GM18858 (cell line): ENCODE measurements at regions not wholly inside any gene's neighbourhood (a gene's known extent, or its start where the extent isn't known, plus 50 kb on each side); places are given as distances from the start of the nearest gene placed in this dataset.
"Not testable (repeated sequence)": the region's sequence is repeated elsewhere in the genome, so short reads cannot be mapped to it uniquely, and the experiment has no call there.

Experiments
- ATAC-seq: cut with Tn5 transposase; IDR thresholded peaks from one replicate; pipeline ENCODE4 v1.9.1; 2021; ENCODE audit not compliant: unreplicated experiment

DNA sequence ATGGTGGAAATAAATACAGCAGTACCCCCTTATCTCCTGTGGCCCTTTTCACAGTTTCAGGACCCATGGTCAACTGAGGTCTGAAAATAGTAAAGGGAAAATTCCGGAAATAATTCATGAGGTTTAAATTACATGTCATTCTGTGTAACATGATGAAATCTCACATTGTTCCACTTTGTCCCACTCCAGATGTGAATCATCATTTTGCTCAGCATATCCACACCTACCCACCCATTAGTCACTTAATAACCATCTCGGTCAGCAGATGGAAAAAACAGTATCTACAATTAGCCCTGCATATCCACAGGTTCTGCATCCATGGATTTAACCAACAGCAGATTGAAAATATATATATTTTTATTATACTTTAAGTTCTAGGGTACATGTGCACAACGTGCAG, 86.9 kb upstream of the GORAB start:
- no peak for ATAC-seq

GRCh38 chr1:170448661-170449158, 83.3 kb upstream of the GORAB start:
- ATAC-seq, result no peak

GRCh38 chr1:170457325-170458050, 74.5 kb upstream of the GORAB start:
- not testable (repeated sequence) for ATAC-seq

DNA sequence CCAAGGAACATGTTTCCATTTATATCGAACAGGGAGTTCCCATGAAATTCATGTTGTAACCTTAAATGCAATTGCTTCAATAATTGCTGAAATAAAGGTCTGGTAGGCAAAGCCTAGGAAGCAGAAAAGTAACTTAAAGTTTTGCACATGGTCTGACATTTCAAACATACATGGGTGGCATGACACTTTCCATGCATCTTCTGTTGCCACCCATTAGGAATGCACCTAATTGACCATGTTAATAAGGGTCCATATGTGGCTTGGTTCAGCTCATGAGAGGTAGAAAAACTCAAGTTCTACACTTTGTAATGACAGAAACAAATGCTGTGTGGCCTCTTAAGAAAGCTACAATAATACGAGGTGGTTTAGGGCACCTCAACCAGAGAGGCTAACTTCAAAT, 72.0 kb upstream of the GORAB start:
- no peak for ATAC-seq

GRCh38 chr1:170460414-170461155, 71.4 kb upstream of the GORAB start:
- no peak for ATAC-seq

DNA sequence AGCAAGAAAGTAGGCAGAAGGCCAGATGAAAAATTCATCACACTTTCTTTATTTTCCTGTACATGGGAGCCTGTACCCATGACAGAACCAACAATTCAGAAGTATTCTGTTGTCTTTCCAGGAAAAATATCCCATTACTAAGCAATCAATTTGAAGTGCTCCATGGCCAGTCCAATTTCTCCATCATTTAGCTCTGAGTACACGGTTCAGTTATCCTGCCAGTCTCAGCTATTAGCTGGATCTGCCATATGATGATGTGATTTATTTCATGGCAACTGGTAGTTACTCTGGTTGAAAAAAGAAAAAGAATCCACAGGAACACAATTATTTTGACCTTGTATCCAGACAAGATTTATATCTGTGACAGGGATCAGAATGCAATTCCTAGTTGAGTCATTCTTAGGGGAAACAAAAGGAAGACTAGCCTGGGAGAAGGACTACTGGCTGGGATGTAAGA, 70.6 kb upstream of the GORAB start:
- no peak for ATAC-seq

- no peak for ATAC-seq
These were observed 70.1 kb upstream of the GORAB start for GRCh38 chr1:170461762-170462384.

DNA sequence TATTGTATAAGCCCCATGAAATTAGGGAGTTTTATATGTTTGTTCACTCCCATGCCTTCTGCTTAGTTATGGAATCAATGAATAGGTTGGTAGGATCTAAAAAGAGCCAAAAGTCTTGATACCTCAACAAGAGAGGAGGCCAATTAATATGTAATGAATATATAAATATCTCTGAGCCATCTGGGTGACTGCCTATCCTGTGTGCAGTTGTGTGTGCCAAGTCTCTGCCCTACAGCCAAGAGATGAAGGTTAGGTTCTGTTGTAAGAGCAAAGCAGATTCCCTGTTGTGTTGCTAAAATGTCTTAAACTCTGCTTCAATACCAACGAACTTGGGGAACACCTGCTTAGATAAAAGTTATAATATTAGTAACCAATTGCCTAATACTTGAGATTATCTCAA, 61.8 kb upstream of the GORAB start:
- no peak for ATAC-seq

DNA sequence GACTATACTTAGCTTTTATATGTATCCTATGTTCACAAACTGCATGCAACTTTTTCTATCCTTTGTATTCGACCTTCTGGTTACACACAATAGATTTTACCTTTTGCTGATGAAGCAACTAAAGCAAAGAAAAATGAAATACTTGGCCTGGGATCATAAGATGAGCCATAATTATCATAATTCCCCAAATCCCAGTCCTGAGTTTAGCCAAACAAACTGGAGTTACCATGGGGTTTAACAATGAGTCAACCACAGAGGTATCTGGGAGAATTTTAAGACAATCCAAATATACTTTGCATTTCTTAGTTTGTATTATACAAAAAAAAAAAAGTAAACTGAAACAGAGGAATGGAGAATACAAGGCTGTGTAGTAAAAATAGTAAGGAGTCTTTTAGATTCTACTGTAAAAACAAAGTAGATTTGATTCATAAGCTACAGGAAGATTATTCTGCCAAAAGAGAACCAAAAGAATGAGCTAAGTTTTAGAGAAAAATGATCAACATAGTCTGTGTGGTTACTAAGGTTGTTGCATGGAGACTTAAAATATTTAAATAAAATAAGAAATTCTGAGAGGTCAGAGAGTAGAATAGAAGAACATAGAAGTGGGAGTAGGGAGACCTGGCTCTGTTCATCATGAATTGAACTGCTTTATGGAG, 60.4 kb upstream of the GORAB start:
- ATAC-seq, result no peak

DNA sequence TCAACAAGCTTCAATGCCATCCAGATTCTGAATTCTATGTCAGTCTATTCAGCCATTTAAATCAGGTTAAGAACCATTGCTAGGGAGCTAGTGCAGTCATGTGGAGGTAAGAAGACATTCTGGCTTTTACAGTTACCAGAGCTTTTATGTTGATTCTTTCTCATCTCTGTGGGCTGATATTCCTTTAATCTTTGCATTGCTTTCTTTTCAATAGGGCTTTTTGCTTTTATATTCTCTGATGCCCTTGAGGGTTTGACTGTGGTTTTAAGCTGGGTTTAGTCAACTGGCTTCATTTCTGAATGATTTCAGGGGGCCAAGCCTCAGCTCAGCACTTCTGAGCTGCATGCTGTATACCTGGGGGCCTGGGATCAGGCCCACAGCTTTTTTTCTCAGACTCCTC, 51.0 kb upstream of the GORAB start:
- no peak for ATAC-seq
